Hepatocyte (in vitro differentiated cells): ENCODE measurements at regions not wholly inside any gene's neighbourhood (a gene's known extent, or its start where the extent isn't known, plus 50 kb on each side); places are given as distances from the start of the nearest gene placed in this dataset.

Experiments used
- DNase-seq: peaks from one replicate; pipeline ENCODE4 v3.0.0-alpha.2; 2016; ENCODE audit warnings: low spot score
- H2AFZ ChIP-seq: fragments of 200-600 bp; sonication (generic); 2 replicates; pipeline ENCODE4 v1.6.0; 2016; ENCODE audit warnings: antibody characterized with exemption, mild to moderate bottlenecking
- H3K27ac ChIP-seq: fragments of 200-600 bp; sonication (generic); 2 replicates; pipeline ENCODE4 v1.5.1; 2016; ENCODE audit warnings: mild to moderate bottlenecking
- H3K27me3 ChIP-seq: fragments of 200-600 bp; sonication (generic); 2 replicates; pipeline ENCODE4 v1.6.1; 2016
- H3K36me3 ChIP-seq: fragments of 200-600 bp; sonication (generic); replicated peaks from 2 replicates; pipeline ENCODE4 v1.5.1; 2016; ENCODE audit warnings: low read depth; ENCODE audit not compliant: insufficient read depth
- H3K4me1 ChIP-seq: fragments of 200-600 bp; sonication (generic); 2 replicates; pipeline ENCODE4 v1.5.1; 2016; ENCODE audit warnings: mild to moderate bottlenecking, moderate library complexity; ENCODE audit not compliant: insufficient read depth
- H3K4me2 ChIP-seq: fragments of 200-600 bp; sonication (generic); 2 replicates; pipeline ENCODE4 v1.6.0; 2016
- H3K4me3 ChIP-seq: fragments of 200-600 bp; sonication (generic); 2 replicates; pipeline ENCODE4 v1.5.1; 2016; ENCODE audit warnings: mild to moderate bottlenecking
- H3K79me2 ChIP-seq: fragments of 200-600 bp; sonication (generic); 2 replicates; pipeline ENCODE4 v1.6.0; 2017; ENCODE audit warnings: mild to moderate bottlenecking
- H3K9me2 ChIP-seq: fragments of 200-600 bp; sonication (generic); replicated peaks from 2 replicates; pipeline ENCODE4 v1.6.0; 2017; ENCODE audit warnings: mild to moderate bottlenecking; ENCODE audit not compliant: insufficient read depth
- H3K9me3 ChIP-seq: fragments of 200-600 bp; sonication (generic); 2 replicates; pipeline ENCODE4 v1.5.1; 2016; ENCODE audit warnings: low read depth, mild to moderate bottlenecking
- H4K20me1 ChIP-seq: fragments of 200-600 bp; sonication (generic); 2 replicates; pipeline ENCODE4 v1.6.0; 2016; ENCODE audit warnings: mild to moderate bottlenecking; ENCODE audit not compliant: insufficient read depth, poor library complexity, severe bottlenecking
- EZH2 ChIP-seq: fragments of 200-600 bp; sonication (generic); IDR thresholded peaks from 2 replicates; pipeline ENCODE4 v1.6.1; 2016; ENCODE audit warnings: antibody characterized with exemption, mild to moderate bottlenecking, borderline replicate concordance
- EZH2phosphoT487 ChIP-seq: fragments of 200-600 bp; sonication (generic); IDR thresholded peaks from one replicate; pipeline ENCODE4 v1.6.1; 2018; ENCODE audit warnings: antibody characterized with exemption, mild to moderate bottlenecking, low read depth, moderate library complexity; ENCODE audit not compliant: unreplicated experiment, severe bottlenecking
- WGBS: methylation state at CpG from one replicate; pipeline ENCODE4 v1.1.6; 2016; ENCODE audit warnings: low lambda C conversion rate; ENCODE audit errors: missing lambda C conversion rate; 5-methylcytosine and 5-hydroxymethylcytosine counted together
- TF ChIP-seq, protein P1 (sequence below): fragments of 200-600 bp; sonication (generic); IDR thresholded peaks from 2 replicates; pipeline ENCODE4 v1.5.1; 2016; ENCODE audit warnings: antibody characterized with exemption, mild to moderate bottlenecking; ENCODE audit not compliant: poor library complexity

DNA sequence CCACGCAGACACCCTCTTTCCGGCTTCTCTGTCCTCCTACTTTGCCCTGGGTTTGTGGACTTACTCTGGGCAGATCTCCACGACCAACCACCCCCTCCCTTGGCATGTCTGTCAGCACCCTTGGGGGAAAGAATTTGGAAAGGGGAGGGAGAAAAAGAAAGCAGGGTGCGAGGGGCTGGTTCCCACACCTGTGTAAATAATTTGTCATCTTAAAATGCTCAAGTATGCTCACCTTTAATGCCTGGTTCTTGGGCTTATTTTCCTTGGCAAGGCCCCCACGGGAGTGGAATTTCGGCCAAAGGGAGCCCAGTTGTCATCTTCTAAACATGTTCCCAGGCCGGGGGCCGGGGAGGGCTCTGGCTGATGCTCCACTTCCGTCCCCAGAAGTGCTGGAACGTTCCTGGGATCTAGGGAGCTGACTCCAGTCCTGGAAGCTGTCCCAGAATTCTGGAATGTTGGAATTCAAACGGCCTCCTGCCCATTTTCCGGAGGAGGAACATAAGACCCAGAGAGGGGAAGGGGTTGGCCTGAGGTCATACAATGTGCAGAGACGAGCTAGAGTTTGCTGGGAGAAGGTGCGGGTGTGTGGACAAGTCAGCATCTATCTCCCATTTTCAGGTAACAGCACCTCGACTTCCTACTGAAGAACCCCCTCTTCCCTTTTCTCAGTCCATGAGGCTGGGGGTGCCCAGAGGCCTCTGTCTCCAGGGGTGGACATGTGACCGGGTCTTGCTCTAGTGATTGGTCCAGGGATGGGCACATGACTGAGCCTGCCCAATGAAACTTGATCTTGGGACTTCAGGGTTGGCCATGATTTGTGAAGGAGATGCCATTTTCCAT, 122.3 kb downstream of the CEBPB start:
- H3K4me3 ChIP-seq: no peak overlapping the region
- H3K36me3 ChIP-seq: no peaks in the 10 kb centered on the region
- no peak overlapping the region for H2AFZ ChIP-seq
- H3K27me3 ChIP-seq: no peaks in the 10 kb centered on the region
- peaks cover 17% of the 10 kb centered on the region for H3K4me1 ChIP-seq
- no peaks in the 10 kb centered on the region for H3K9me3 ChIP-seq
- WGBS: 79% methylated on average over 16 of the region's 16 CpGs
- peak overlapping the region; percentile 9 for H3K27ac ChIP-seq
- H3K4me2 ChIP-seq: no peak overlapping the region
- H3K79me2 ChIP-seq: no peaks in the 10 kb centered on the region
- TF ChIP-seq, protein P1, sequence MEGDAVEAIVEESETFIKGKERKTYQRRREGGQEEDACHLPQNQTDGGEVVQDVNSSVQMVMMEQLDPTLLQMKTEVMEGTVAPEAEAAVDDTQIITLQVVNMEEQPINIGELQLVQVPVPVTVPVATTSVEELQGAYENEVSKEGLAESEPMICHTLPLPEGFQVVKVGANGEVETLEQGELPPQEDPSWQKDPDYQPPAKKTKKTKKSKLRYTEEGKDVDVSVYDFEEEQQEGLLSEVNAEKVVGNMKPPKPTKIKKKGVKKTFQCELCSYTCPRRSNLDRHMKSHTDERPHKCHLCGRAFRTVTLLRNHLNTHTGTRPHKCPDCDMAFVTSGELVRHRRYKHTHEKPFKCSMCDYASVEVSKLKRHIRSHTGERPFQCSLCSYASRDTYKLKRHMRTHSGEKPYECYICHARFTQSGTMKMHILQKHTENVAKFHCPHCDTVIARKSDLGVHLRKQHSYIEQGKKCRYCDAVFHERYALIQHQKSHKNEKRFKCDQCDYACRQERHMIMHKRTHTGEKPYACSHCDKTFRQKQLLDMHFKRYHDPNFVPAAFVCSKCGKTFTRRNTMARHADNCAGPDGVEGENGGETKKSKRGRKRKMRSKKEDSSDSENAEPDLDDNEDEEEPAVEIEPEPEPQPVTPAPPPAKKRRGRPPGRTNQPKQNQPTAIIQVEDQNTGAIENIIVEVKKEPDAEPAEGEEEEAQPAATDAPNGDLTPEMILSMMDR: no peak
- TF ChIP-seq EZH2phosphoT487: no peak
- TF ChIP-seq EZH2: no peak
- no peaks in the 10 kb centered on the region for H4K20me1 ChIP-seq
- no peak for DNase-seq
- no peaks in the 10 kb centered on the region for H3K9me2 ChIP-seq

GRCh38 chr20:50313522-50313820, 122.8 kb downstream of the CEBPB start:
- 99% methylated on average over 2 of the region's 2 CpGs for WGBS

DNA sequence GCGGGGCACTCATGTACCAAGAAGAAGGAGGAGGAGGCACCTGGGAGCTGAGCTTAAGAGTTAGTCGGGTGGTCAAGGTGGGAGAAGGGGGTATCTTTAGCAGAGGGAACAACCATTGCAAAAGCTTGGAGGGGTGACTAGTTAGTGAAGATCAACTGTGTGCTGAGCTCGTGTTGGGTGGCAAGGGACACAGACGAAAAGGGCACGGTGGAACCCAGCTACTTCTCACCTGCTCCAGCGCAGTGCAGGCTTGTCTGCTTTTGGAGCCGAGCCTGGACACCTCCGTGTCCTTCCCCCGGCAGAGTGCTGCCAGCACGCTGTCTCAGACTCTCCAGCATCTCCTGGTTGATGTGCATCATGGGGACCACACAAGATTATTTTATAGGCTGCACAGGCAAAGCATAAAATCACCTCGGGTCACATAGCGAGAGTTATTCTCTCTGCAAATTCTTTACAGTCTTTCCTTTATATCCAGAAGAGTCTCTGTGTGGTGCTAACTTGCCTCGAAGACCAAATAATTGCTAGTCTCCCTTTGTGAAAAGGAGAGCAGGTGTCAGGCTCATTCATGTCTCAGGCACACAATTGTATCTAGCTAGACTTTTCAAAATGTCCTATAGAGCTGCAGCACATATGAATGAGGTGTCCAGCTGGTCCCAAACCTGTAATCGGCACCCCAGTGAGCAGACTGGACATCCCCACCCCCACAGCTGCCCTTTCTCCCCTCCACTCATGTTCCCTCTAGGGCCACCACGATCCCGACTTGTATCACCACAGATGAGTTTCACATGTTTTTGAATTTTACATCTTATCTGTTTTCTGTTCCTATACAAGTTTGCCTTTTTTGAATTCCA, 123.4 kb downstream of the CEBPB start:
- no peak for DNase-seq
- H3K9me3 ChIP-seq: no peaks in the 10 kb centered on the region
- no peaks in the 10 kb centered on the region for H3K79me2 ChIP-seq
- TF ChIP-seq, protein P1: no peak
- TF ChIP-seq EZH2phosphoT487 (no peak), EZH2 (no peak)
- no peaks in the 10 kb centered on the region for H3K9me2 ChIP-seq
- no peak overlapping the region for H3K27ac ChIP-seq
- no peaks in the 10 kb centered on the region for H3K36me3 ChIP-seq
- no peak overlapping the region for H3K4me3 ChIP-seq
- no peak overlapping the region for H2AFZ ChIP-seq
- no peak overlapping the region for H3K4me2 ChIP-seq
- WGBS: 90% methylated on average over 16 of the region's 16 CpGs
- H3K27me3 ChIP-seq: no peaks in the 10 kb centered on the region
- H4K20me1 ChIP-seq: no peaks in the 10 kb centered on the region
- peaks cover 11% of the 10 kb centered on the region for H3K4me1 ChIP-seq

More at GRCh38 chr20:50313522-50313820, 122.8 kb downstream of the CEBPB start:
- H3K27ac ChIP-seq: no peak overlapping the region
- H3K36me3 ChIP-seq: no peaks in the 10 kb centered on the region
- no peaks in the 10 kb centered on the region for H3K9me3 ChIP-seq
- no peak for TF ChIP-seq EZH2phosphoT487
- TF ChIP-seq EZH2: no peak
- TF ChIP-seq, protein P1: no peak
- H3K9me2 ChIP-seq: no peaks in the 10 kb centered on the region
- no peaks in the 10 kb centered on the region for H3K27me3 ChIP-seq
- no peak overlapping the region for H3K4me2 ChIP-seq
- no peaks in the 10 kb centered on the region for H4K20me1 ChIP-seq
- no peaks in the 10 kb centered on the region for H3K79me2 ChIP-seq
- H3K4me3 ChIP-seq: no peak overlapping the region
- H3K4me1 ChIP-seq: peaks cover 14% of the 10 kb centered on the region
- DNase-seq: no peak
- no peak overlapping the region for H2AFZ ChIP-seq
